Ishikawa (cell line): ENCODE measurements at regions not wholly inside any gene's neighbourhood (a gene's known extent, or its start where the extent isn't known, plus 50 kb on each side); places are given as distances from the start of the nearest gene placed in this dataset.

Experiments
- CEBPB ChIP-seq: IDR thresholded peaks from 2 replicates; pipeline ENCODE4 v1.6.1; 2012
- CREB1 ChIP-seq: IDR thresholded peaks from 2 replicates; pipeline ENCODE4 v1.6.1; 2012; ENCODE audit warnings: low read depth
- EGR1 ChIP-seq: IDR thresholded peaks from 2 replicates; pipeline ENCODE4 v1.6.1; 2012
- EP300 ChIP-seq: IDR thresholded peaks from 2 replicates; pipeline ENCODE4 v1.6.1; 2012; ENCODE audit warnings: borderline replicate concordance
- FOXM1 ChIP-seq: IDR thresholded peaks from 2 replicates; pipeline ENCODE4 v1.6.1; 2012; ENCODE audit warnings: low read depth, borderline replicate concordance
- MAX ChIP-seq: IDR thresholded peaks from 2 replicates; pipeline ENCODE4 v1.6.1; 2012
- NFIC ChIP-seq: IDR thresholded peaks from 2 replicates; pipeline ENCODE4 v1.6.1; 2012
- RAD21 ChIP-seq: IDR thresholded peaks from 2 replicates; pipeline ENCODE4 v1.6.1; 2012; ENCODE audit warnings: low read depth
- REST ChIP-seq: IDR thresholded peaks from 2 replicates; pipeline ENCODE4 v1.6.1; 2012; ENCODE audit warnings: low read depth, mild to moderate bottlenecking
- TAF1 ChIP-seq: IDR thresholded peaks from 2 replicates; pipeline ENCODE4 v1.6.1; 2012; ENCODE audit warnings: low read depth, mild to moderate bottlenecking
- TCF12 ChIP-seq: IDR thresholded peaks from 2 replicates; pipeline ENCODE4 v1.6.1; 2012; ENCODE audit warnings: low read depth
- TEAD4 ChIP-seq: IDR thresholded peaks from 2 replicates; pipeline ENCODE4 v1.6.1; 2012
- USF1 ChIP-seq: IDR thresholded peaks from 2 replicates; pipeline ENCODE4 v1.6.1; 2012
- YY1 ChIP-seq: IDR thresholded peaks from 2 replicates; pipeline ENCODE4 v1.6.1; 2012; ENCODE audit warnings: low read depth
- ZBTB7A ChIP-seq: IDR thresholded peaks from 2 replicates; pipeline ENCODE4 v1.6.1; 2012; ENCODE audit warnings: low read depth

- TF ChIP-seq TCF12 (no peak), REST (no peak), CREB1 (no peak), CEBPB (no peak), FOXM1 (no peak), YY1 (no peak), EGR1 (no peak), TEAD4 (no peak), NFIC (no peak), RAD21 (no peak), EP300 (no peak), ZBTB7A (no peak), MAX (no peak), USF1 (no peak)
Observed at GRCh38 chr12:33562401-33562800, 122.8 kb upstream of the SYT10 start.

GRCh38 chr12:33566403-33566802, 126.8 kb upstream of the SYT10 start:
- TF ChIP-seq EGR1: no peak
- no peak for TF ChIP-seq CREB1
- TF ChIP-seq NFIC: no peak
- no peak for TF ChIP-seq USF1
- TF ChIP-seq RAD21: no peak
- TF ChIP-seq FOXM1: no peak

- TF ChIP-seq EP300: no peak
- TF ChIP-seq FOXM1: no peak
- no peak for TF ChIP-seq NFIC
Observed at GRCh38 chr12:33575346-33575745, 135.7 kb upstream of the SYT10 start.

GRCh38 chr12:33581613-33582122, 142.0 kb upstream of the SYT10 start:
- TF ChIP-seq MAX (no peak), USF1 (no peak), CREB1 (no peak), TAF1 (no peak), FOXM1 (no peak), EP300 (no peak), YY1 (no peak), REST (no peak), EGR1 (no peak), CEBPB (no peak), TCF12 (no peak), ZBTB7A (no peak), NFIC (no peak), TEAD4 (no peak), RAD21 (no peak)

GRCh38 chr12:33586576-33586975, 147.0 kb upstream of the SYT10 start:
- TF ChIP-seq CEBPB (no peak), TEAD4 (no peak), YY1 (no peak), EP300 (no peak), NFIC (no peak), MAX (no peak), TAF1 (no peak), REST (no peak), CREB1 (no peak), EGR1 (no peak), TCF12 (no peak), RAD21 (no peak), USF1 (no peak), FOXM1 (no peak), ZBTB7A (no peak)
